PFSK-1 (cell line): ENCODE measurements at regions not wholly inside any gene's neighbourhood (a gene's known extent, or its start where the extent isn't known, plus 50 kb on each side); places are given as distances from the start of the nearest gene placed in this dataset.

Experiments
- POLR2AphosphoS5 ChIP-seq: IDR thresholded peaks from 2 replicates; pipeline ENCODE4 v1.6.1; 2012; ENCODE audit warnings: low read depth, mild to moderate bottlenecking, control low read depth, low read length, moderate library complexity
- SIN3A ChIP-seq: IDR thresholded peaks from 2 replicates; pipeline ENCODE4 v1.6.1; 2012; ENCODE audit warnings: mild to moderate bottlenecking, low read length, moderate library complexity, borderline replicate concordance; ENCODE audit not compliant: insufficient read depth
- TAF1 ChIP-seq: IDR thresholded peaks from 2 replicates; pipeline ENCODE4 v1.6.1; 2012; ENCODE audit warnings: low read length, control low read depth, borderline replicate concordance; ENCODE audit not compliant: insufficient read depth
- TF ChIP-seq, protein P1 (sequence below), 2 experiments: IDR thresholded peaks; 2 replicates each; pipeline versions ENCODE4 v1.6.1 to v1.8.0; 2011 to 2012; ENCODE audit warnings: low read depth in 2 of 2, low read length in 2 of 2, control low read depth in 1 of 2, inconsistent platforms in 1 of 2, mild to moderate bottlenecking in 1 of 2, moderate library complexity in 1 of 2; ENCODE audit not compliant: insufficient read depth in 1 of 2

DNA sequence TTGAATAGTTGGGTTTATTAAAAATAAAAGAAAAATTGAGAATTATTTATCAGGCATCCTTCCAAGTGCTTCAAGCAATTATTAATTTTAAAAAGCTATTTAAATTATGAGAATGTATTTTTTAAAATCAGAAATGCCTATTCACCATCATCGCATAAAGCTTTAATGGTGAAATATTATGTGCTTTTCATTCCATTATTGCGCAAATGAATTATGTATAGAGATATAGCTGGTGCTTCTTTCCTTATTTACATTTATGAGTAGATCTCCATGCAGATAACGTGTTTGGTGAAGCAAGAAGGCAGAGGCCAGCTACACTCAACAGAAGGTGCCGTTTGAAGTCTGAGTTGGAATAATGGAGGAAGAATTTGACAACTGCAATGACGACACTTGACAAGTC is 549.1 kb upstream of the DPP6 start:
- no peak for TF ChIP-seq POLR2AphosphoS5
- TF ChIP-seq, protein P1, sequence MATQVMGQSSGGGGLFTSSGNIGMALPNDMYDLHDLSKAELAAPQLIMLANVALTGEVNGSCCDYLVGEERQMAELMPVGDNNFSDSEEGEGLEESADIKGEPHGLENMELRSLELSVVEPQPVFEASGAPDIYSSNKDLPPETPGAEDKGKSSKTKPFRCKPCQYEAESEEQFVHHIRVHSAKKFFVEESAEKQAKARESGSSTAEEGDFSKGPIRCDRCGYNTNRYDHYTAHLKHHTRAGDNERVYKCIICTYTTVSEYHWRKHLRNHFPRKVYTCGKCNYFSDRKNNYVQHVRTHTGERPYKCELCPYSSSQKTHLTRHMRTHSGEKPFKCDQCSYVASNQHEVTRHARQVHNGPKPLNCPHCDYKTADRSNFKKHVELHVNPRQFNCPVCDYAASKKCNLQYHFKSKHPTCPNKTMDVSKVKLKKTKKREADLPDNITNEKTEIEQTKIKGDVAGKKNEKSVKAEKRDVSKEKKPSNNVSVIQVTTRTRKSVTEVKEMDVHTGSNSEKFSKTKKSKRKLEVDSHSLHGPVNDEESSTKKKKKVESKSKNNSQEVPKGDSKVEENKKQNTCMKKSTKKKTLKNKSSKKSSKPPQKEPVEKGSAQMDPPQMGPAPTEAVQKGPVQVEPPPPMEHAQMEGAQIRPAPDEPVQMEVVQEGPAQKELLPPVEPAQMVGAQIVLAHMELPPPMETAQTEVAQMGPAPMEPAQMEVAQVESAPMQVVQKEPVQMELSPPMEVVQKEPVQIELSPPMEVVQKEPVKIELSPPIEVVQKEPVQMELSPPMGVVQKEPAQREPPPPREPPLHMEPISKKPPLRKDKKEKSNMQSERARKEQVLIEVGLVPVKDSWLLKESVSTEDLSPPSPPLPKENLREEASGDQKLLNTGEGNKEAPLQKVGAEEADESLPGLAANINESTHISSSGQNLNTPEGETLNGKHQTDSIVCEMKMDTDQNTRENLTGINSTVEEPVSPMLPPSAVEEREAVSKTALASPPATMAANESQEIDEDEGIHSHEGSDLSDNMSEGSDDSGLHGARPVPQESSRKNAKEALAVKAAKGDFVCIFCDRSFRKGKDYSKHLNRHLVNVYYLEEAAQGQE (IDR thresholded peaks at IDR 0.05; ENCODE audit: insufficient read depth in 1 of 2, low read depth in 2 of 2, low read length in 2 of 2) = no peak
- TF ChIP-seq TAF1 = no peak
- no peak for TF ChIP-seq SIN3A
